GM20000 (cell line): ENCODE measurements at regions not wholly inside any gene's neighbourhood (a gene's known extent, or its start where the extent isn't known, plus 50 kb on each side); places are given as distances from the start of the nearest gene placed in this dataset.

Experiments used
- DNase-seq: peaks from one replicate; pipeline ENCODE4 v3.0.0; 2012; ENCODE audit warnings: low spot score
- CTCF ChIP-seq: IDR thresholded peaks from 2 replicates; pipeline ENCODE4 v1.5.1; 2012; ENCODE audit warnings: mild to moderate bottlenecking, control low read depth; ENCODE audit errors: extremely low read depth, missing control alignments

GRCh38 chr4:59535541-59535940 is 1664.6 kb upstream of the ADGRL3 start:
- no peak for TF ChIP-seq CTCF
- DNase-seq = no peak

- no peak for DNase-seq
- no peak for TF ChIP-seq CTCF
These were observed 1663.7 kb upstream of the ADGRL3 start for GRCh38 chr4:59536428-59536827.

GRCh38 chr4:59537246-59537886 is 1662.8 kb upstream of the ADGRL3 start:
- no peak for DNase-seq
- TF ChIP-seq CTCF = no peak

- TF ChIP-seq CTCF = no peak
- DNase-seq = no peak
These were observed 1660.7 kb upstream of the ADGRL3 start for GRCh38 chr4:59539401-59539800.

- TF ChIP-seq CTCF = no peak
- DNase-seq = no peak
These were observed 1659.8 kb upstream of the ADGRL3 start for GRCh38 chr4:59540311-59540710.

- DNase-seq = peak; percentile 17
These were observed 1646.9 kb upstream of the ADGRL3 start for GRCh38 chr4:59553063-59553720.

More at GRCh38 chr4:59553063-59553720, 1646.9 kb upstream of the ADGRL3 start:
- TF ChIP-seq CTCF = no peak
